ENCODE measurements at regions not wholly inside any gene's neighbourhood (a gene's known extent, or its start where the extent isn't known, plus 50 kb on each side); places are given as distances from the start of the nearest gene placed in this dataset.

GRCh38 chr4:41360214-41360920 lies 103.6 kb downstream of the UCHL1 start:
- peak; percentile 24 for DNase-seq

- peak; percentile 17 for DNase-seq
These were observed 104.4 kb downstream of the UCHL1 start for GRCh38 chr4:41360921-41361793.

- DNase-seq = peak; percentile 50
These were observed 105.2 kb downstream of the UCHL1 start for GRCh38 chr4:41361794-41362526.

GRCh38 chr4:41362621-41363383 lies 106.1 kb downstream of the UCHL1 start:
- DNase-seq = peak; percentile 83

GRCh38 chr4:41363384-41363981 lies 106.8 kb downstream of the UCHL1 start:
- DNase-seq = no peak

- DNase-seq = no peak
These were observed 108.1 kb downstream of the UCHL1 start for GRCh38 chr4:41364876-41365275.

- DNase-seq = no peak
These were observed 109.0 kb downstream of the UCHL1 start for GRCh38 chr4:41365681-41366080.

GRCh38 chr4:41366911-41367517 lies 110.3 kb downstream of the UCHL1 start:
- DNase-seq = no peak

GRCh38 chr4:41369680-41370079 lies 113.0 kb downstream of the UCHL1 start:
- DNase-seq = no peak

- no peak for DNase-seq
These were observed 116.5 kb downstream of the UCHL1 start for GRCh38 chr4:41373221-41373620.

GRCh38 chr4:41374490-41374889 lies 117.8 kb downstream of the UCHL1 start:
- DNase-seq = no peak

- no peak for DNase-seq
These were observed 118.8 kb downstream of the UCHL1 start for GRCh38 chr4:41375561-41375960.

GRCh38 chr4:41377196-41377595 lies 120.5 kb downstream of the UCHL1 start:
- DNase-seq = no peak

GRCh38 chr4:41379230-41379629 lies 122.5 kb downstream of the UCHL1 start:
- DNase-seq = no peak

GRCh38 chr4:41380511-41381157 lies 123.9 kb downstream of the UCHL1 start:
- DNase-seq = no peak

GRCh38 chr4:41381384-41381783 lies 124.7 kb downstream of the UCHL1 start:
- no peak for DNase-seq

- peak; percentile 13 for DNase-seq
These were observed 128.3 kb downstream of the UCHL1 start for GRCh38 chr4:41384992-41385391.

- DNase-seq = no peak
These were observed 128.8 kb downstream of the UCHL1 start for GRCh38 chr4:41385481-41385880.

GRCh38 chr4:41388080-41388479 lies 131.4 kb downstream of the UCHL1 start:
- no peak for DNase-seq

GRCh38 chr4:41389356-41389755 lies 132.6 kb downstream of the UCHL1 start:
- DNase-seq = no peak

- no peak for DNase-seq
These were observed 133.9 kb downstream of the UCHL1 start for GRCh38 chr4:41390661-41391060.

Measured in NCI-H524 treated with DMSO at 0.1 percent for 48 hours (cell line).